DMS 273 (cell line): ENCODE measurements at regions not wholly inside any gene's neighbourhood (a gene's known extent, or its start where the extent isn't known, plus 50 kb on each side); places are given as distances from the start of the nearest gene placed in this dataset.
"Not testable (repeated sequence)": the region's sequence is repeated elsewhere in the genome, so short reads cannot be mapped to it uniquely, and the experiment has no call there.

ENCODE experiments used
- DNase-seq: peaks from one replicate; lab custom pipeline; 2025; ENCODE audit not compliant: unreplicated experiment; lab: John Stamatoyannopoulos, UW

DNA sequence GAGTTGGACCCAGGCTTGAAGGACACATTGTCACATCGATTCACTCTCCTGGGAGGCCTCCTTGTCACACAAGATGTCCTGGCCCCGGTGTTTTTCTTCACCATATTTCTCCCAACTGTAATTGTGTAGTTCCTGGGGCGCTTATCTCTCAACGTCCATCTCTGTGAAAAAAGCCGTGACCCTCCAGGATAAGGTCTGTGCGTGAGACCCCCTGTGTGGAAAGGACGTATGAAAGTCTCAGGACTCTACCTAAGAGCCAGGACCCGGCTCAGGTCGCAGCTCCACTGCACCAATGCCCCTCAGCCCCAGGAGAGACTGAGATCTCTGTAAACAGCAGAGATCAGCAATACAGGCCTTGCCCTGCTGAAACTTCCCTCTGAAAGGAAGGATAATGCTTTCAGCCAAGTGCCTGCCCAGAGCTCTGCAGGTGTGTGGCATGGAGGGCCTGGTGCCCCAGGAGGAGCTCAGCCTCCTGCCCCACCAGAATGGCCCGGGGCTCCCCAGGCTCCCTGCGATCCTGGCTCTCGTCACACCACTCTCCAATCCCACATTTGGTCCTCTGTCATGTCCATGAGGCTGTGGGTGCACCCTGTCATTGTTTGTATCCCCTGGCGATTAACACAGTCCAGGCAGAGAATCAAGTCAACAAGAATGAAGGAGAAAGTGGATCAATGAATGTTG lies 119.2 kb upstream of the TMEM45B start:
- no peak for DNase-seq

DNA sequence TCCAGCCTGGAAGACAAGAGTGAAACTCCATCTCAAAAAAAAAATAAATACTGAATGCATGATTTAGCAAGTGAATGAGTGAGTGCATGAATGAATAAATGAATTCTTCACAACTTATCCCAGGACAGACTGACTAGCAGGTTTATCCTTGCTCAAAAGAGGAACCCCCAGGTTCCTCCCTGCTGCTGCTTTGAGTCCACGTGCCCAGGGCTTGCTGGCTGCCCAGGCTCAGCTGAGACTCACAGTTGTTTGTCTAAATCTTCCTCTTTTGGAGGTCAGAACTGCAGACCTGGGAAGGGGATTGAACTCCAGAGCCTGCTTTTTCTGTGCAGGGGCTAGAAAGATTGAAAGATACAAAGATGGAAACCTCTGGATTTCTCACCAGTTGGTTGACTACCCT lies 117.4 kb upstream of the TMEM45B start:
- DNase-seq = no peak

DNA sequence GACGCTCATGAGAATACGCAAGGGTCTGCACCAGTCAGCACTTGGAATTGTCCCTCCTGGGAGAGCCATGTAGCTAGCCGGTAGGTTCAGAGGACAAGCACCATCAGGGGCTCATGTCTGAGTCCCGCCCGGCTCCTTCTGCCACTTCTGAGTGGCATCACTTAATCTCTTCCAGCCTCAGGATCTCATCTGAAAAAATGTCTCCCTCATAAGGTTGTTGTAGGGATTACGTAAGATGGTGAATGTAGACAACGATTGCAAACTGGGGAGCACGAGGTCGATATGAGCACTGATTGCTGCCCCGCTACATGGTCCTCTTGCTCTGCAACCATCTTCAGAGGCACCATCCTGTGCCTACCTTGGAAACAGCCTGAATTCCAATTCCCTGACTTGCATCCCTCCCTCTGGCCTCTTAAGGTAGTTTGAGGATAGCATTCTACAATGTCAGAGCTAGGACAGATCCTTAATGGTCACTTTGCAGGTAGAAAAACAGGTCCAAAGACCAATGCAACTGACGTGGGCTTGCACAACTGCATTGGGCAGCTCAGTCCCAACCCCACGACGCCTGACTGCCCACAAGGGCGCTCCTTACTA lies 115.8 kb upstream of the TMEM45B start:
- DNase-seq = peak; percentile 5

GRCh38 chr11:129700701-129701100 lies 114.9 kb upstream of the TMEM45B start:
- no peak for DNase-seq

GRCh38 chr11:129701706-129702105 lies 113.9 kb upstream of the TMEM45B start:
- DNase-seq = no peak

DNA sequence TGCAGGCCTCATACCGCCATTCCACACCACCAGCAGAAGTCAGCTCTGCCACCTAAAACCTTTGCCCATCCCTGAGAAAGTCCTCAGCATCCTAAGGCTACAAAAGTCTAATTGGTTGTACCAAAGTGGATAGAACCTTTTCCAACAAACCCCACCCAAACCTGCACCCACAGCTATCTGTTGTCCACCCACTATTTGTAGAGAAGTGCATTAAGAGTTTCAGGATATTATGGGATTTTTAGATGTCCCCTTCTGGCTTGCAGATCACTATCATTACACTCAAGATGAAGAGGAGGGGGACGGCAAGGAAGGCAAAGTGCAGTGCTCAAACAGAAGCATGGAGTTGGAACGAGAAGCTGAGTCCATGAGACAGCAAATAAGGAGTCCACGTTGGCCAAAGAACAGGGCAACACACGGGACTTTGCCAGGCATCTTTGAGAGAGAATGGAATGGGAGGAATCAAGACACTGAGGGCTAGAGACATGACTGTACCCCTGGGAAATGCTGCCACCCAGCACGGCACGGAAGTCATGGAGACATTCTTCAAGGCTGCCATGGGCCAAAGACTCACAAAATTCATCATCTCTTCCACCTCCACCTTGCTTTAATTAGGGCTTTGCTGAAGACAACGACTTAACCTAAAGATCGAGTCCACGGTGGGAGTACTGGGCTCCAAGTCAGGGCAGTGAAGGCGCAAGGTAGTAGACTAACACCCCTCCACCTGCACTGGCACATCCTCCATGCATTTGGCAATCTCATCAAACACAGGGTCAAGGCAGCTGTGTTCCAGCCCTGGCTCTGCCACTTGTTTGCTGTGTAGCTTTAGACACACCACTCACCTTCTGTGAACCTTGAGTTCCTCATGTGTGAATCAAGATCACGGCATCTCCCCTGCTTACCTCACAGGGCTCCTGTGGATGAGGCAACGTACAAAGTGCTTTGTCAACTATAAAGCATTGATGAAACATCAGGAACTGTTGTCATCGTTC lies 112.9 kb upstream of the TMEM45B start:
- DNase-seq = no peak

GRCh38 chr11:129703846-129704245 lies 111.8 kb upstream of the TMEM45B start:
- no peak for DNase-seq

- DNase-seq = no peak
Observed at GRCh38 chr11:129704831-129705230, 110.8 kb upstream of the TMEM45B start.

GRCh38 chr11:129705341-129705740 lies 110.3 kb upstream of the TMEM45B start:
- DNase-seq = no peak

- no peak for DNase-seq
Observed at GRCh38 chr11:129705933-129706332, 109.7 kb upstream of the TMEM45B start.

DNA sequence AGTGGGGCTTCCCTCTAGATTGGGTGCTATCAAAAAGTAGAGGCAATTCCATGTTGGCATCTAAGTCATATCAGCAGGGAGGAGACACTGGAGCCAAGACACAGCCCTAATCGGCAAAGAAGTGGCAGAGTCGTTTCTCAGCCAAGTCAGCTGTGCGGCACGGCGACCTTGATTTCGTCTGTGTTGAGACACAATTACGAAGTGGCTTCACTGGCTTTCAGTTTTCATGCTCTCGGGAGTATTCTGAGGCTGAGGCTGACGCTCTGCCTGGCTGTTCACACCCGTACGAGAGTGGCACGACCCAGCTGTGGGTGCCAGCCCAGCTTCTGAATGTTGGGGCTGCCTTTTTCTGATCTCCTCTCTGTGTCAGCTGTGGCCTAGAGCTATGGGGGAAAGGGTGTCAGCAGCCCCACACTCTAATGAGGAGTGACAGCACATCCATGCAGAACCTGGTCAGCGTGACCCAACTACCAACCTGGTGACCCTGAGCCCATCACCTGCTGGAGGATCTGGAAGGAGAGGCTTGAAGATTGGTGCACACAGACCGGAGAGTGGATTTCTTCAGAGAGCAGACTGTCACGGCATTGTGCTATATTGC lies 105.7 kb upstream of the TMEM45B start:
- no peak for DNase-seq

DNA sequence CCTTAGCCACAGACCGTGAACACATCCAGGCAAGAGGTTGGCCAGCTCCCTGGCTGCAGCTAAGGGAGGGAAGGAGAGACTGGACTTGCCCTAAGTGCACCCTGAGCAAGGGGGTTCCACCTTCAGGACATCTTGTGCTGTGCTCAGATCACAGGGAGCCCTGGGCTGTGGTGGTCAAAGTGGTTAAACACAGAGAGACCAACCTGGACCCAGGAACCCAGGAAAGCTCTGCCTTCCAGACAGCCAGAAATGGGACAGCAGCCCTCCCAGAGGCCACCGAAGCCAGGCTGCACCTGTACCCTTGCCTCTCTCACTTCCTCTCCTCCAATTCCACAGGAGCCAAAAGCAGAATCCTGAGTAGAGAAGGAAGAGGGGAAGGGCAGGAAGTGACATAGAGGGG lies 105.2 kb upstream of the TMEM45B start:
- DNase-seq = no peak

DNA sequence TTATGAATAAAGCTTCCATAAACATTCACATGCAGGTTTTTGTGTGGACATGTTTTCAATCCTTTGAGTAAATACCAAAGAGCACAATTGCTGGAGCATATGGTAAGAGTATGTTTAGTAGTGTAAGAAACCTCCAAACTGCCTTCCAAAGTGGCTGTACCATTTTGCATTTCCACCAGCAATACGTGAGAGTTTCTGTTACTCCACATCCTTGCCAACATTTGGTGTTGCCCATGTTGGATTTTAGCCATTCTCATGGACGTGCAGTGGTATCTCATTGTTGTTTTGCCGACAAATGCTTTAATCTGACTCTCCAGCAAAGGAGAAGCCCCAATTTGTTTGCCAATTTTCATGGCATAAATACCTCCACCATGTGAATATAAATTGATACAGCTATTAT lies 103.9 kb upstream of the TMEM45B start:
- no peak for DNase-seq

DNA sequence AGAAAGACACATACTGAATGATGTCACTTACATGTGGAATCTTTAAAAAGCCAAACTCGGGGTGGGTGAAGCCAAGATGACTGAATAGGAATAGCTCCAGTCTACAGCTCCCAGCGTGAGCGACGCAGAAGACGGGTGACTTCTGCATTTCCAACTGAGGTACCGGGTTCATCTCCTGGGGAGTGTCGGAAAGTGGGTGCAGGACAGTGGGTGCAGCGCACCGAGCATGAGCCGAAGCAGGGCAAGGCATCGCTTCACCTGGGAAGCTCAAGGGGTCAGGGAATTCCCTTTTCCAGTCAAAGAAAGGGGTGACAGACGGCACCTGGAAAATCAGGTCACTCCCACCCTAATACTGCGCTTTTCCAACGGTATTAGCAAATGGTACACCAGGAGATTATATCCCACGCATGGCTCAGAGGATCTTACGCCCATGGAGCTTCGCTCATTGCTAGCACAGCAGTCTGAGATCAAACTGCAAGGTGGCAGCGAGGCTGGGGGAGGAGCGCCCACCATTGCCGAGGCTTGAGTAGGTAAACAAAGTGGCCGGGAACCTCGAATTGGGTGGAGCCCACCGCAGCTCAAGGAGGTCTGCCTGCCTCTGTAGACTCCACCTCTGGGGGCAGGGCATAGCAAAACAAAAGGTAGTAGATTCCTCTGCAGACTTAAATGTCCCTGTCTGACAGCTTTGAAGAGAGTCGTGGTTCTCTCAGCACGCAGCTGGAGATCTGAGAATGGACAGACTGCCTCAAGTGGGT lies 103.0 kb upstream of the TMEM45B start:
- DNase-seq = not testable (repeated sequence)

DNA sequence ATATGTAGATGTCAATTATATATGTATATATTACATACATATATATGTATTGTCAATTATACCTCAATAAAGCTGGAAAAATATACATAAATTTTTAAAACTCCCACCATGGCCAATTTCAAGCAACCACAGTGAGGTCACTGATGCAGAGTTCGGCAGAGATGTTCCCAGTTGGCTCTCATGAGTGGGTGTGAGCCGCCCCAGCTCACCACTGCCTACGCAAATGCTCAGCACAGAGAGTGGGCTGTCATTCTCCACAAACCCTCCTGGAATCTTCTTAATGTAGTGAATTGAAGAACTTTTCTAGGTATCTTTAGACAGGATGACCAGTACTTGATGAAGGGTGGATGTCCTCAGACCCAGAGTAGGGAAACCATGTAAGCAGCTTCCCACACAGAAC lies 96.6 kb upstream of the TMEM45B start:
- no peak for DNase-seq

GRCh38 chr11:129720156-129720555 lies 95.5 kb upstream of the TMEM45B start:
- DNase-seq = no peak

GRCh38 chr11:129720994-129721393 lies 94.7 kb upstream of the TMEM45B start:
- DNase-seq = no peak

- DNase-seq = no peak
Observed at GRCh38 chr11:129721685-129722084, 94.0 kb upstream of the TMEM45B start.

GRCh38 chr11:129722529-129722928 lies 93.1 kb upstream of the TMEM45B start:
- no peak for DNase-seq

DNA sequence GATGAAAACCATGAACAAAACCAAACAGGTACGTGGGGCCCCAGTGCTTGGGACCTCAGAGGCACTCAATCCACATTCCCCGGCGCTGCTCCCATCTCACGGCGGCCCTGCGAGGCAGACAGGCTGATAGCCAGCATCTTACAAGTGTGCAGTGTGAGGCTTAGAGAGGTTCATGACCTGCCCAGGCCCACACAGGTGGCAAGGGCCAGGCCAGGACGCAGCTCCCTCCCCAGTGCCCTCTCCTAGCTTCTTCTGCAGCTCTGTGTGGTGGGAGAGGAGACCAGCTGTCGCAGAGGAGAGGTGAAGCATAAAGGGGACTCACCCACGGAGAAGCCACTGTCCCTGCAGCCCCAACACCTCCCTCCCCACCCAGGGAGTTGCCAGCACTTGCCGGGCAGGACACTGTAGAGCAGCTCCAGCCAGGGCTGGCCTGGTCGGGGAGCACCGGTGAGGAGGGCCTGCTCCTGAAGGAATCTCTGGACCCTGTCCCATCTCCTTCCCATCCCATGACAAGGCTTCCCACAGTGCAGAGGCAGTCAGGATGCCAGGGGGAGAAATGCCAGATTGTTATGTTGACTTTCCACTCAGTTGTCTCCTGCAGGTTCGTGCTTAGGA lies 92.4 kb upstream of the TMEM45B start:
- peak; percentile 80 for DNase-seq
